Gastroesophageal sphincter (tissue), 3 donors: ENCODE measurements at regions not wholly inside any gene's neighbourhood (a gene's known extent, or its start where the extent isn't known, plus 50 kb on each side); places are given as distances from the start of the nearest gene placed in this dataset.

ENCODE experiments used
- POLR2A ChIP-seq, 2 donors: fragments of 450-650 bp; IDR thresholded peaks; one replicate each; pipeline ENCODE4 v1.6.1; 2017; ENCODE audit warnings: antibody characterized with exemption in 2 of 2, mild to moderate bottlenecking in 2 of 2, moderate library complexity in 1 of 2
- POLR2AphosphoS5 ChIP-seq: sonication (generic); formaldehyde crosslinking; IDR thresholded peaks from one replicate; pipeline ENCODE4 v1.6.1; 2017; ENCODE audit warnings: antibody characterized with exemption
- TF ChIP-seq, protein P1 (sequence below), 4 experiments: fragments of 200-600 bp in 2 of 4; fragments of 450-650 bp in 2 of 4; sonication (generic) in 1 of 4; IDR thresholded peaks; one replicate each; pipeline ENCODE4 v1.5.1; 2017 to 2019; ENCODE audit warnings: antibody characterized with exemption in 4 of 4, mild to moderate bottlenecking in 2 of 4, moderate library complexity in 2 of 4

DNA sequence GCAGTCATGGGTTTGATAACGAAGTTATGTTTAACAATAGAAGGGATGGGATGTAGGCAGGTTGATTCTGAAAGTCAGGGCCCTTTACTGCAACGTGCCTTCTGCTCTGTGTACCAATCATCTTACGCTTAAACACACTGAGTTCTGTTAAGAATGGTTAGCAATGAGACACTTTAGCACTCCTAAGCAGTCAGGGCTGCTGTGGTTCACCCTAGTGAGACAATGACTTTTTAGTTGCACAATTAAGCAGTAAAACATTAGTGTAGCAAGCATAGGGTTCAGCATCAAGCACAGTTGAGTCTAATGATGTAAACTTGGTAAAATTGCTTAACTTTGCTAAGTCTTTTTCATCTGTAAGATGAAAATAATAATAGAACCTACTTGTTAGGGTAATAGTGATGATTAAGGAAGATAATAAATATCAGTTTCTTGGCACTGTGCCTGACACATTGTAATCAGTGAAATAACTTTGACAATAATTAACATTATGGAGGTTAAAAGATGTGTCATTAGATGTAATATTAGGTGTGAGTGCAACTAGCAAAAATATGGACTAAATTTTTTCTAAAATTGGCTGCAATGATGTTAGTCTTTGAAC is 484.2 kb upstream of the THBS1 start:
- TF ChIP-seq POLR2A (IDR thresholded peaks at IDR 0.05) (no peak), POLR2AphosphoS5 (no peak)
- TF ChIP-seq, protein P1, sequence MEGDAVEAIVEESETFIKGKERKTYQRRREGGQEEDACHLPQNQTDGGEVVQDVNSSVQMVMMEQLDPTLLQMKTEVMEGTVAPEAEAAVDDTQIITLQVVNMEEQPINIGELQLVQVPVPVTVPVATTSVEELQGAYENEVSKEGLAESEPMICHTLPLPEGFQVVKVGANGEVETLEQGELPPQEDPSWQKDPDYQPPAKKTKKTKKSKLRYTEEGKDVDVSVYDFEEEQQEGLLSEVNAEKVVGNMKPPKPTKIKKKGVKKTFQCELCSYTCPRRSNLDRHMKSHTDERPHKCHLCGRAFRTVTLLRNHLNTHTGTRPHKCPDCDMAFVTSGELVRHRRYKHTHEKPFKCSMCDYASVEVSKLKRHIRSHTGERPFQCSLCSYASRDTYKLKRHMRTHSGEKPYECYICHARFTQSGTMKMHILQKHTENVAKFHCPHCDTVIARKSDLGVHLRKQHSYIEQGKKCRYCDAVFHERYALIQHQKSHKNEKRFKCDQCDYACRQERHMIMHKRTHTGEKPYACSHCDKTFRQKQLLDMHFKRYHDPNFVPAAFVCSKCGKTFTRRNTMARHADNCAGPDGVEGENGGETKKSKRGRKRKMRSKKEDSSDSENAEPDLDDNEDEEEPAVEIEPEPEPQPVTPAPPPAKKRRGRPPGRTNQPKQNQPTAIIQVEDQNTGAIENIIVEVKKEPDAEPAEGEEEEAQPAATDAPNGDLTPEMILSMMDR (IDR thresholded peaks at IDR 0.05), result no peak
